ENCODE measurements at regions not wholly inside any gene's neighbourhood (a gene's known extent, or its start where the extent isn't known, plus 50 kb on each side); places are given as distances from the start of the nearest gene placed in this dataset.

DNA sequence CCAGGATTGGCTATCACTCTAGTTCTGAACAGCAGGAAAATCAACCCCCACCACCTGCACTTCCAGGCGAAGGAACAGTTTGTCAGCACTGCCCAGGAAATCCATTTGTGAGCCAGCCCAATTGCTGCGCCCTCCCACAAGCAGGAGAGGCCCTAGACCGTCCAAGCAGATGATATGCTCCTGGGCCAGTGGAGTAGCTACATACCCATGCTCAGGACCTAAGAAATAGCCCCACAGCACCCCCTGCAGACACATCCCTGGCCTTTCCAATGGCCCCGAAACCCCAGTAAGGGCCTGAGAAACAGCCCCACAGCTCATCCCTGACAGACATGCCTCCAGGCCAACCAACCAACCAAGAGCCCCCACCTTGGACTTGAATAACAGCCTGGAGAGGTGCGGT lies 111.5 kb upstream of the ZC3H11B start:
- TF ChIP-seq POLR2A (IDR thresholded peaks at IDR 0.05), result no peak
- TF ChIP-seq POLR2AphosphoS5 (IDR thresholded peaks at IDR 0.05), result no peak
- TF ChIP-seq, protein P1, sequence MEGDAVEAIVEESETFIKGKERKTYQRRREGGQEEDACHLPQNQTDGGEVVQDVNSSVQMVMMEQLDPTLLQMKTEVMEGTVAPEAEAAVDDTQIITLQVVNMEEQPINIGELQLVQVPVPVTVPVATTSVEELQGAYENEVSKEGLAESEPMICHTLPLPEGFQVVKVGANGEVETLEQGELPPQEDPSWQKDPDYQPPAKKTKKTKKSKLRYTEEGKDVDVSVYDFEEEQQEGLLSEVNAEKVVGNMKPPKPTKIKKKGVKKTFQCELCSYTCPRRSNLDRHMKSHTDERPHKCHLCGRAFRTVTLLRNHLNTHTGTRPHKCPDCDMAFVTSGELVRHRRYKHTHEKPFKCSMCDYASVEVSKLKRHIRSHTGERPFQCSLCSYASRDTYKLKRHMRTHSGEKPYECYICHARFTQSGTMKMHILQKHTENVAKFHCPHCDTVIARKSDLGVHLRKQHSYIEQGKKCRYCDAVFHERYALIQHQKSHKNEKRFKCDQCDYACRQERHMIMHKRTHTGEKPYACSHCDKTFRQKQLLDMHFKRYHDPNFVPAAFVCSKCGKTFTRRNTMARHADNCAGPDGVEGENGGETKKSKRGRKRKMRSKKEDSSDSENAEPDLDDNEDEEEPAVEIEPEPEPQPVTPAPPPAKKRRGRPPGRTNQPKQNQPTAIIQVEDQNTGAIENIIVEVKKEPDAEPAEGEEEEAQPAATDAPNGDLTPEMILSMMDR (IDR thresholded peaks at IDR 0.05), result no peak
- TF ChIP-seq EP300 (IDR thresholded peaks at IDR 0.05), result no peak

Measured in gastroesophageal sphincter (tissue), 3 donors.